ENCODE measurements at regions not wholly inside any gene's neighbourhood (a gene's known extent, or its start where the extent isn't known, plus 50 kb on each side); places are given as distances from the start of the nearest gene placed in this dataset.
"Not testable (repeated sequence)": the region's sequence is repeated elsewhere in the genome, so short reads cannot be mapped to it uniquely, and the experiment has no call there.

GRCh38 chr14:87034680-87035079 is 958.3 kb downstream of the GALC start:
- FAIRE-seq, result no peak

- no peak for FAIRE-seq
Observed at GRCh38 chr14:87030197-87030596, 962.8 kb downstream of the GALC start.

- not testable (repeated sequence) for FAIRE-seq
Observed at GRCh38 chr14:87020106-87020505, 972.9 kb downstream of the GALC start.

GRCh38 chr14:87018294-87018693 is 974.7 kb downstream of the GALC start:
- no peak for FAIRE-seq

GRCh38 chr14:87017335-87017734 is 975.6 kb downstream of the GALC start:
- FAIRE-seq, result no peak

- no peak for FAIRE-seq
Observed at GRCh38 chr14:87014856-87015255, 978.1 kb downstream of the GALC start.

GRCh38 chr14:87013583-87013982 is 979.4 kb downstream of the GALC start:
- no peak for FAIRE-seq

GRCh38 chr14:87008965-87009364 is 984.0 kb downstream of the GALC start:
- no peak for FAIRE-seq

GRCh38 chr14:87005280-87005679 is 987.7 kb downstream of the GALC start:
- FAIRE-seq, result no peak

- FAIRE-seq, result no peak
Observed at GRCh38 chr14:87002776-87003175, 990.2 kb downstream of the GALC start.

GRCh38 chr14:87001333-87001732 is 991.6 kb downstream of the GALC start:
- FAIRE-seq, result no peak

GRCh38 chr14:87000081-87000480 is 992.9 kb downstream of the GALC start:
- FAIRE-seq, result no peak

- FAIRE-seq, result no peak
Observed at GRCh38 chr14:86999036-86999435, 993.9 kb downstream of the GALC start.

GRCh38 chr14:86997271-86997670 is 995.7 kb downstream of the GALC start:
- no peak for FAIRE-seq

- no peak for FAIRE-seq
Observed at GRCh38 chr14:86990396-86990795, 1002.6 kb downstream of the GALC start.

GRCh38 chr14:86989285-86989684 is 1003.7 kb downstream of the GALC start:
- no peak for FAIRE-seq

GRCh38 chr14:86987966-86988365 is 1005.0 kb downstream of the GALC start:
- no peak for FAIRE-seq

GRCh38 chr14:86973177-86973576 is 1019.8 kb downstream of the GALC start:
- no peak for FAIRE-seq

- FAIRE-seq, result no peak
Observed at GRCh38 chr14:86971292-86971691, 1021.7 kb downstream of the GALC start.

GRCh38 chr14:86961106-86961716 is 1031.8 kb downstream of the GALC start:
- FAIRE-seq, result no peak

- FAIRE-seq, result no peak
Observed at GRCh38 chr14:86955771-86956354, 1037.1 kb downstream of the GALC start.

GRCh38 chr14:86954623-86955022 is 1038.4 kb downstream of the GALC start:
- no peak for FAIRE-seq

- no peak for FAIRE-seq
Observed at GRCh38 chr14:86946446-86946845, 1046.5 kb downstream of the GALC start.

GRCh38 chr14:86944434-86944833 is 1048.5 kb downstream of the GALC start:
- FAIRE-seq, result no peak
